Gastroesophageal sphincter (tissue), 4 donors: ENCODE measurements at regions not wholly inside any gene's neighbourhood (a gene's known extent, or its start where the extent isn't known, plus 50 kb on each side); places are given as distances from the start of the nearest gene placed in this dataset.

Experiments used
- ATAC-seq: fragments of 150-250 bp; one replicate; pipeline ENCODE4 v1.9.1; 2016; ENCODE audit warnings: mild to moderate bottlenecking, moderate library complexity
- H3K27ac ChIP-seq, 4 donors: fragments of 200-600 bp; sonication (generic) in 3 of 4; 1 replicate in 3 of 4; 2 replicates in 1 of 4; pipeline ENCODE4 v1.5.1; 2016 to 2019
- H3K27me3 ChIP-seq: fragments of 200-600 bp; sonication (generic); one replicate; pipeline ENCODE4 v1.5.1; 2019
- H3K36me3 ChIP-seq, 2 donors: fragments of 200-600 bp; sonication (generic); one replicate each; pipeline ENCODE4 v1.5.1; 2019; ENCODE audit warnings: control low read depth in 1 of 2
- H3K4me1 ChIP-seq, 3 donors: fragments of 200-600 bp; sonication (generic); 1 replicate in 2 of 3; 2 replicates in 1 of 3; pipeline ENCODE4 v1.5.1; 2016 to 2019; ENCODE audit warnings: control low read depth in 2 of 3
- H3K4me3 ChIP-seq, 2 donors: fragments of 200-600 bp; sonication (generic); one replicate each; pipeline ENCODE4 v1.5.1; 2019; ENCODE audit warnings: mild to moderate bottlenecking in 1 of 2, moderate library complexity in 1 of 2
- H3K9me3 ChIP-seq, 3 donors: fragments of 200-600 bp; sonication (generic); one replicate each; pipeline ENCODE4 v1.5.1; 2017 to 2019; ENCODE audit warnings: control low read depth in 2 of 3
- EP300 ChIP-seq: sonication (generic); formaldehyde crosslinking; IDR thresholded peaks from one replicate; pipeline ENCODE4 v1.6.1; 2017; ENCODE audit warnings: antibody characterized with exemption, mild to moderate bottlenecking
- POLR2A ChIP-seq, 2 donors: fragments of 450-650 bp; IDR thresholded peaks; one replicate each; pipeline ENCODE4 v1.6.1; 2017; ENCODE audit warnings: antibody characterized with exemption in 2 of 2, mild to moderate bottlenecking in 2 of 2, moderate library complexity in 1 of 2
- POLR2AphosphoS5 ChIP-seq: sonication (generic); formaldehyde crosslinking; IDR thresholded peaks from one replicate; pipeline ENCODE4 v1.6.1; 2017; ENCODE audit warnings: antibody characterized with exemption
- WGBS, 2 donors: methylation state at CpG; one replicate each; pipeline ENCODE4 v1.1.5; 2018; ENCODE audit warnings: low coverage in 1 of 2; 5-methylcytosine and 5-hydroxymethylcytosine counted together
- TF ChIP-seq, protein P1 (sequence below), 4 experiments: fragments of 200-600 bp in 2 of 4; fragments of 450-650 bp in 2 of 4; sonication (generic) in 1 of 4; IDR thresholded peaks; one replicate each; pipeline ENCODE4 v1.5.1; 2017 to 2019; ENCODE audit warnings: antibody characterized with exemption in 4 of 4, mild to moderate bottlenecking in 2 of 4, moderate library complexity in 2 of 4

DNA sequence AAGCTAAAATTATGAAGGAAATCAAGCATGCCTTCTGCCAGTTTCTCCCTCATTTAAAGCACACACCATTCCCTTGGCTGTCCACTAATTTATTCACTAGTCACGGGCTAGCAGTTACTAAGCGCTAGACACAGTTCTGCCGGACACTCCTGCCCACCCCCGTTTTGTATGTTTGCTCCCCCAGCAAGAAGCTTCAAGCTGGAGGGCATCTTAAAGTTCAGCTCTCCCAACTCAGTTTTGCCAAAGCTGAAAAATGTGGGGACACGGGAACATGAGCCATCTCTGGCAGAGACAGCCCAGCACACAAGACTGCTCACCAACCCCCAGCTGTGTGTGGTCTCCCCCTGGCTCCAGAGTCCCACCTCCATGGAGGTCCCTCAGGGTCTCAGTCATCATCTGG is 263.6 kb downstream of the BRD1 start:
- no peak for TF ChIP-seq POLR2A (IDR thresholded peaks at IDR 0.05)
- no peak for TF ChIP-seq POLR2AphosphoS5
- TF ChIP-seq EP300, result no peak
- TF ChIP-seq, protein P1, sequence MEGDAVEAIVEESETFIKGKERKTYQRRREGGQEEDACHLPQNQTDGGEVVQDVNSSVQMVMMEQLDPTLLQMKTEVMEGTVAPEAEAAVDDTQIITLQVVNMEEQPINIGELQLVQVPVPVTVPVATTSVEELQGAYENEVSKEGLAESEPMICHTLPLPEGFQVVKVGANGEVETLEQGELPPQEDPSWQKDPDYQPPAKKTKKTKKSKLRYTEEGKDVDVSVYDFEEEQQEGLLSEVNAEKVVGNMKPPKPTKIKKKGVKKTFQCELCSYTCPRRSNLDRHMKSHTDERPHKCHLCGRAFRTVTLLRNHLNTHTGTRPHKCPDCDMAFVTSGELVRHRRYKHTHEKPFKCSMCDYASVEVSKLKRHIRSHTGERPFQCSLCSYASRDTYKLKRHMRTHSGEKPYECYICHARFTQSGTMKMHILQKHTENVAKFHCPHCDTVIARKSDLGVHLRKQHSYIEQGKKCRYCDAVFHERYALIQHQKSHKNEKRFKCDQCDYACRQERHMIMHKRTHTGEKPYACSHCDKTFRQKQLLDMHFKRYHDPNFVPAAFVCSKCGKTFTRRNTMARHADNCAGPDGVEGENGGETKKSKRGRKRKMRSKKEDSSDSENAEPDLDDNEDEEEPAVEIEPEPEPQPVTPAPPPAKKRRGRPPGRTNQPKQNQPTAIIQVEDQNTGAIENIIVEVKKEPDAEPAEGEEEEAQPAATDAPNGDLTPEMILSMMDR (IDR thresholded peaks at IDR 0.05), result no peak
- H3K36me3 ChIP-seq, result no peaks in the 10 kb centered on the region
- no peaks in the 10 kb centered on the region for H3K4me1 ChIP-seq
- H3K27ac ChIP-seq, result no peak overlapping the region
- 71 to 89% methylated on average over 3 to 5 of the region's 5 CpGs for WGBS, 2 donors
- no peak for ATAC-seq
- no peak overlapping the region for H3K4me3 ChIP-seq
- H3K27me3 ChIP-seq, result peaks cover 37% of the 10 kb centered on the region
- peaks cover 0 to under 1% (median 0%) of the 10 kb centered on the region in 3 donors for H3K9me3 ChIP-seq

DNA sequence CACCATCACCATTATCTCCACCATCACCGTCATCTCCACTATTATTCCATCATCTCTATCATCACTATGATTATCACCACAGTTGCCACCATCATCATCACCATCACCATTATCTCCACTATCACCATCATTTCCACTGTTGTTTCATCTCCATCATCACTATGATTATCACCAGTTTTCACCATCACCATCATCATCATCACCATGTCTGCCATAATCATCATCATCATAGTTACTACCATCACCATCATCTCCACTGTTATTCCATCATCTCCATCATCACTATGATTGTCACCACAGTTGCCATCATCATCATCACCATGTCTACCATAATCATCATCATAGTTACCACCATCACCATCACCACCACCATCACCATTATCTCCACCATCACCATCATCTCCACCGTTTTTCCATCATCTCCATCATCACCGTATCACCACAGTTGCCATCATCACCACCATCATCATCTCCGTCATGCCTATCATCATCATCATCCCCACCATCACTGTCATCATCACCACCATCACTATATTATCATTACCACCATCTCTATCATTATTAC is 264.9 kb downstream of the BRD1 start:
- TF ChIP-seq POLR2A (IDR thresholded peaks at IDR 0.05), result no peak
- no peak for TF ChIP-seq POLR2AphosphoS5
- no peak for TF ChIP-seq EP300
- TF ChIP-seq, protein P1 (IDR thresholded peaks at IDR 0.05), result no peak
- no peak for ATAC-seq
- Histone ChIP-seq H3K36me3 (no peaks in the 10 kb centered on the region), H3K9me3 (peaks cover 0 to 7% (median 0%) of the 10 kb centered on the region in 3 donors), H3K27me3 (peaks cover 37% of the 10 kb centered on the region), H3K27ac (no peak overlapping the region), H3K4me1 (no peaks in the 10 kb centered on the region), H3K4me3 (no peak overlapping the region)
- WGBS, 2 donors, result 83% methylated on average over 3 to 4 of the region's 4 CpGs

DNA sequence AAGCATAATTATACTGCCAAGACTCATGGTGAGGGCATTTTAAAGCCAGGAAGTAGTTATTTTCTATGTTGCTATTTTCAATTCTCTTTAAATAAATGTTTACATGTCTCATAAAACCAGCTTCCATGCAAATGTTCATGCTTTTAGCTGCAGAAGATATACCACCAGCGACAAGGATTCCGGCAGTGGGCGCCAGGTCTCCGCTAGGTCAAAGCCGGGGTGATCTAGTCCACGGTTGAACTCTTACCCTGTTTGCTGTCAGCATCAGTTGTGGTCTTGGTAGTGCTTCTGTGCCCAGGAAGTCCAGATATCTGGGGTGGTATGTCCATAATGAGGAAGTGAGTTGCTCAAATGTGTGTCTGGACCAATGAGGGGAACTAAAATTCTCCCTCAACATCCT is 265.7 kb downstream of the BRD1 start:
- Histone ChIP-seq H3K4me3 (no peak overlapping the region), H3K27ac (no peak overlapping the region), H3K4me1 (no peaks in the 10 kb centered on the region), H3K36me3 (no peaks in the 10 kb centered on the region), H3K27me3 (peaks cover 37% of the 10 kb centered on the region), H3K9me3 (peaks cover 0 to 7% (median 0%) of the 10 kb centered on the region in 3 donors)
- no peak for TF ChIP-seq POLR2A (IDR thresholded peaks at IDR 0.05)
- TF ChIP-seq, protein P1 (IDR thresholded peaks at IDR 0.05), result no peak
- no peak for TF ChIP-seq EP300
- TF ChIP-seq POLR2AphosphoS5, result no peak
- ATAC-seq, result no peak
- WGBS, 2 donors, result 91% methylated on average over 6 of the region's 6 CpGs; no CpG with 5 or more reads in 1 of the 2 donors

DNA sequence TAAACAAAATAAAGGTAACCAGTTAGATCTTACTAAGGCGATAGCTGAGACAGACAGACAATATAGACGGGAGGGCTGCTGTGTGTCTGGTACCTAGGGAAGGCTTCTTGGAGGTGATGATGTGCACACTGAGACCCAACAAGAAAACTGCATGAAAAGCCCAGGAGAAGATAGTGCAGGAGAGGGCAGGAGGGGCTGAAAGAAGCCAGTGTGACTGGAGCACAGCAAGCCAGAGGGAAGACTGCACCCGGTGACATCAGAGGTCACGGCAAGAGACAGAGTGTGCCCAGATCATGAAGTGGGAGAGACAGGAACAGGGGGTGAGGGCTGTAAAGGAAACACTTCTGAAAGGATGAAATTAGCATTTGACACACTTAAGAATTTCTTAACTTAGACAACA is 266.3 kb downstream of the BRD1 start:
- no peak for ATAC-seq
- no peak overlapping the region for H3K27ac ChIP-seq
- 63 to 72% methylated on average over 2 to 4 of the region's 4 CpGs for WGBS, 2 donors
- H3K36me3 ChIP-seq, result no peaks in the 10 kb centered on the region
- no peaks in the 10 kb centered on the region for H3K4me1 ChIP-seq
- TF ChIP-seq POLR2A (IDR thresholded peaks at IDR 0.05) (no peak), POLR2AphosphoS5 (no peak), EP300 (no peak)
- TF ChIP-seq, protein P1 (IDR thresholded peaks at IDR 0.05), result no peak
- peaks cover 34% of the 10 kb centered on the region for H3K27me3 ChIP-seq
- H3K4me3 ChIP-seq, result no peak overlapping the region
- H3K9me3 ChIP-seq, result peaks cover 0 to 7% (median 0%) of the 10 kb centered on the region in 3 donors

DNA sequence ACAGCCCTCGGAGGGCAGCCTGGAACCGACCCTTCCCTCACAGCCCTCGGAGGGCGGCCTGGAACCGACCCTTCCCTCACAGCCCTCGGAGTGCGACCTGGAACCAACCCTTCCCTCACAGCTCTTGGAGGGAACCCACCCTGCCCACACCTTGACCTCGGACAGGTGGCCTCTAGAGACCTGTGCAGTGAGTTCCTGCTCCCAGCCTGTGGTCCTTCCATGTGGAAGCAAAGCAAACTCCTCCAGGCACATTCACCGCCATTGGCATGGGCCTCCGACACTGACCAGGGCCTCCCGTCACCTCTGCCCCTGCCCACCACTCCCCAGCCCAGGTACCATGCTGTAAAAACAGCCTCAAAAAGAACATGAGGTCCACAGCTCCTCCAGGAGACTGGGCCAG is 272.1 kb downstream of the BRD1 start:
- no peak for TF ChIP-seq EP300
- no peak for TF ChIP-seq POLR2A (IDR thresholded peaks at IDR 0.05)
- TF ChIP-seq, protein P1 (IDR thresholded peaks at IDR 0.05), result no peak
- TF ChIP-seq POLR2AphosphoS5, result no peak
- H3K4me3 ChIP-seq, result no peak overlapping the region
- H3K27ac ChIP-seq, result no peak overlapping the region
- ATAC-seq, result no peak
- H3K9me3 ChIP-seq, result peaks cover 0 to 25% (median 0%) of the 10 kb centered on the region in 3 donors
- H3K27me3 ChIP-seq, result peaks cover 35% of the 10 kb centered on the region
- WGBS, 2 donors, result no CpG with 5 or more reads among the region's 11 CpGs
- no peaks in the 10 kb centered on the region for H3K4me1 ChIP-seq
- no peaks in the 10 kb centered on the region for H3K36me3 ChIP-seq
